Activated CD4-positive, CD25-positive, alpha-beta regulatory T cell (primary cell): ENCODE measurements at regions not wholly inside any gene's neighbourhood (a gene's known extent, or its start where the extent isn't known, plus 50 kb on each side); places are given as distances from the start of the nearest gene placed in this dataset.
A peak's percentile ranks its signal among the peaks of the same experiment; 100 is the strongest.
"Not testable (repeated sequence)": the region's sequence is repeated elsewhere in the genome, so short reads cannot be mapped to it uniquely, and the experiment has no call there.

Experiments used
- DNase-seq, 4 experiments: peaks; one replicate each; lab custom pipeline; 2025; lab: John Stamatoyannopoulos, UW

- no peak for DNase-seq
Measured at GRCh38 chr1:243996223-243996622, 54.9 kb upstream of the ZBTB18 start.

GRCh38 chr1:243991650-243992049, 59.4 kb upstream of the ZBTB18 start:
- DNase-seq = no peak

GRCh38 chr1:243984788-243985187, 66.3 kb upstream of the ZBTB18 start:
- DNase-seq = no peak

GRCh38 chr1:243982447-243983018, 68.5 kb upstream of the ZBTB18 start:
- DNase-seq = no peak

- DNase-seq = no peak
Measured at GRCh38 chr1:243980471-243980870, 70.6 kb upstream of the ZBTB18 start.

- no peak for DNase-seq
Measured at GRCh38 chr1:243980071-243980470, 71.0 kb upstream of the ZBTB18 start.

- peak in 1 of 4 experiments; percentile 3 for DNase-seq
Measured at GRCh38 chr1:243979396-243979795, 71.7 kb upstream of the ZBTB18 start.

- DNase-seq = no peak
Measured at GRCh38 chr1:243977094-243977493, 74.0 kb upstream of the ZBTB18 start.

- no peak for DNase-seq
Measured at GRCh38 chr1:243974451-243975292, 76.4 kb upstream of the ZBTB18 start.

GRCh38 chr1:243973169-243973568, 77.9 kb upstream of the ZBTB18 start:
- DNase-seq = no peak

GRCh38 chr1:243970077-243970476, 81.0 kb upstream of the ZBTB18 start:
- no peak for DNase-seq

- DNase-seq = no peak
Measured at GRCh38 chr1:243968413-243968812, 82.7 kb upstream of the ZBTB18 start.

- DNase-seq = no peak
Measured at GRCh38 chr1:243964915-243965314, 86.2 kb upstream of the ZBTB18 start.

GRCh38 chr1:243963571-243963970, 87.5 kb upstream of the ZBTB18 start:
- no peak for DNase-seq

- DNase-seq = no peak
Measured at GRCh38 chr1:243962541-243962940, 88.5 kb upstream of the ZBTB18 start.

- DNase-seq = no peak
Measured at GRCh38 chr1:243959998-243960397, 91.1 kb upstream of the ZBTB18 start.

- DNase-seq = no peak
Measured at GRCh38 chr1:243957141-243957540, 93.9 kb upstream of the ZBTB18 start.

- DNase-seq = no peak
Measured at GRCh38 chr1:243956450-243956849, 94.6 kb upstream of the ZBTB18 start.

- not testable (repeated sequence) for DNase-seq
Measured at GRCh38 chr1:243951207-243951606, 99.9 kb upstream of the ZBTB18 start.

GRCh38 chr1:243950166-243950565, 100.1 kb upstream of the AKT3 start:
- DNase-seq = no peak

GRCh38 chr1:243946946-243947345, 96.9 kb upstream of the AKT3 start:
- DNase-seq = no peak

GRCh38 chr1:243946253-243946652, 96.2 kb upstream of the AKT3 start:
- no peak for DNase-seq

GRCh38 chr1:243945727-243946126, 95.7 kb upstream of the AKT3 start:
- no peak for DNase-seq
